Tibial nerve (tissue), 4 donors: ENCODE measurements at regions not wholly inside any gene's neighbourhood (a gene's known extent, or its start where the extent isn't known, plus 50 kb on each side); places are given as distances from the start of the nearest gene placed in this dataset.

ENCODE experiments used
- CTCF ChIP-seq, 5 experiments: fragments of 200-600 bp in 3 of 5; fragments of 450-650 bp in 2 of 5; sonication (generic) in 3 of 5; IDR thresholded peaks; one replicate each; pipeline ENCODE4 v1.5.1; 2016 to 2019; ENCODE audit warnings: antibody characterized with exemption in 5 of 5, mild to moderate bottlenecking in 3 of 5, moderate library complexity in 2 of 5
- EP300 ChIP-seq, 2 donors: sonication (generic); formaldehyde crosslinking; IDR thresholded peaks; one replicate each; pipeline ENCODE4 v1.6.1; 2017; ENCODE audit warnings: antibody characterized with exemption in 2 of 2, mild to moderate bottlenecking in 1 of 2

- TF ChIP-seq CTCF (IDR thresholded peaks at IDR 0.05): no peak
- TF ChIP-seq EP300 (IDR thresholded peaks at IDR 0.05): peak in 1 of 2 donors; percentile 34
These were observed 471.1 kb upstream of the WWC1 start for GRCh38 chr5:167820101-167820990.
